ENCODE measurements at regions not wholly inside any gene's neighbourhood (a gene's known extent, or its start where the extent isn't known, plus 50 kb on each side); places are given as distances from the start of the nearest gene placed in this dataset.

- intact Hi-C loops (cut with micrococcal nuclease): no loop called here
- Histone ChIP-seq H3K9me1 (ENCODE audit: insufficient read depth, low read length) (no peaks in the 10 kb centered on the region), H3K27me3 (ENCODE audit: control insufficient read depth, insufficient read depth, low read length) (no peaks in the 10 kb centered on the region), H4K8ac (ENCODE audit: low read depth in 2 of 2, low read length in 2 of 2) (no peak overlapping the region), H3K4me1 (ENCODE audit: control insufficient read depth, insufficient read depth, low read length) (no peaks in the 10 kb centered on the region), H3K56ac (ENCODE audit: extremely low read depth, insufficient read depth, low read length) (no peak overlapping the region), H2AK5ac (ENCODE audit: low read depth, low read length) (no peak overlapping the region), H3K36me3 (ENCODE audit: control insufficient read depth, insufficient read depth, low read length) (no peaks in the 10 kb centered on the region), H3K23ac (ENCODE audit: low read depth, low read length) (no peak overlapping the region), H3K9ac (ENCODE audit: low read depth, low read length) (no peak overlapping the region), H2BK5ac (ENCODE audit: low read depth, low read length, poor library complexity, severe bottlenecking) (no peak overlapping the region), H3K4ac (ENCODE audit: low read depth, low read length) (no peak overlapping the region), H3K18ac (ENCODE audit: low read depth, low read length) (no peak overlapping the region), H4K91ac (ENCODE audit: insufficient read depth, low read depth, low read length) (no peak overlapping the region), H2BK20ac (ENCODE audit: low read depth, low read length) (no peak overlapping the region), H2AFZ (replicated peaks; ENCODE audit: low read length, poor library complexity) (no peak overlapping the region), H2BK15ac (ENCODE audit: low read depth, low read length) (no peak overlapping the region), H3K14ac (replicated peaks; ENCODE audit: low read depth, low read length) (no peak overlapping the region), H3K4me2 (ENCODE audit: low read depth, low read length) (no peak overlapping the region), H3K9me3 (ENCODE audit: control insufficient read depth, insufficient read depth, low read length) (no peaks in the 10 kb centered on the region), H4K5ac (ENCODE audit: low read depth, low read length) (no peak overlapping the region), H4K20me1 (ENCODE audit: insufficient read depth, low read length) (no peaks in the 10 kb centered on the region), H2BK120ac (ENCODE audit: low read depth, low read length) (no peak overlapping the region), H3K79me1 (ENCODE audit: low read depth in 1 of 2, low read length in 2 of 2) (no peaks in the 10 kb centered on the region), H2AK9ac (replicated peaks; ENCODE audit: low read depth, low read length, poor library complexity) (no peak overlapping the region), H3K4me3 (ENCODE audit: insufficient read depth, low read depth, low read length) (no peak overlapping the region), H3K27ac (ENCODE audit: insufficient read depth, low read length) (no peak overlapping the region)
- no CpG with 5 or more reads among the region's 3 CpGs for WGBS, 2 experiments (ENCODE audit: extremely low coverage in 2 of 2, insufficient read length in 1 of 2)
- no TSS peak for BruUV-seq (replicated peaks)
- ChIA-PET CTCF (no interaction called here), POLR2A (ENCODE audit: unreplicated experiment) (no interaction called here)
- ATAC-seq (ENCODE audit: low read depth): no peak
- dilution Hi-C loops (cut with HindIII; ENCODE audit: low sequenced_read_pairs, unreplicated experiment): no loop called here
- TF ChIP-seq CEBPB (IDR thresholded peaks at IDR 0.05; ENCODE audit: low read depth, low read length) (no peak), RCOR1 (IDR thresholded peaks at IDR 0.05; ENCODE audit: insufficient replicate concordance, low read length) (no peak)
- DNase-seq: no peak
- in situ Hi-C loops (cut with MboI; ENCODE audit: low sequenced_read_pairs): no loop called here
Measured at GRCh38 chrX:13190051-13190450, 129.8 kb downstream of the ATXN3L start.
